ENCODE measurements at regions not wholly inside any gene's neighbourhood (a gene's known extent, or its start where the extent isn't known, plus 50 kb on each side); places are given as distances from the start of the nearest gene placed in this dataset.
A peak's percentile ranks its signal among the peaks of the same experiment; 100 is the strongest.

DNA sequence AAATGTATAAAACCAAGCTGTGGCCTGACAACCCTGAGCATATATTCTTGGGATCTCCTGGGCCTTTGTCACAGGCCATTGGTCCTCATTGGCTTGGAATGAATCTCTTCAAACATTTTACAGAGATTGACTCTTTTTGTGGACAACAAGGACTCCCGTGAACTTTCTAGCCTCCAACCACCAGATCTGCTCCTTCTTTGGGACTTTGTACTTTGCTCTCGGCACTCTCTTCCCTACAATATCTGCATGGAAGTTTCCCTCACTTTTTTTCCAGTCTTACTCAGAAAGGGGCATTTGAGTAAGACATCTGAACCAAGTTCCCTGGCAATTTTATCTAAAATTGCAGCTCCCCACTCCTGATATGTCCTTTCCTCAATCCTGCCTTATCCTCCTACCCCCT is 158.8 kb downstream of the PHLDA1 start (continued):
- TF ChIP-seq, protein P1, sequence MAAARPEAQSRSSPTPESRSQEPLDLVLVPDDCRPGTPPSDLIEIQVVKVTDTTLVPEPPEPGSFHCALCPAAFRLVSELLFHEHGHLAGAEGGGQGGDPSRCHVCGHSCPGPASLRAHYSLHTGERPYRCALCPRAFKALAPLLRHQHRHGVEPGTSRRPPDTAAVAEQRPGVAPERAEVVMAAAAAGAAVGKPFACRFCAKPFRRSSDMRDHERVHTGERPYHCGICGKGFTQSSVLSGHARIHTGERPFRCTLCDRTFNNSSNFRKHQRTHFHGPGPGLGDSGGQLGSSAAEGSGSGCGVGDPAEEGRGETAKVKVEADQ (CRISPR knock-in tag; IDR thresholded peaks at IDR 0.05; ENCODE audit: borderline replicate concordance), result no peak
- TF ChIP-seq SNAPC2 (CRISPR knock-in tag; IDR thresholded peaks at IDR 0.05) (no peak), ZNF569 (CRISPR knock-in tag; IDR thresholded peaks at IDR 0.05; ENCODE audit: borderline replicate concordance) (no peak), ZNF674 (CRISPR knock-in tag; IDR thresholded peaks at IDR 0.05; ENCODE audit: low read depth) (no peak)
- TF ChIP-seq, protein P2, sequence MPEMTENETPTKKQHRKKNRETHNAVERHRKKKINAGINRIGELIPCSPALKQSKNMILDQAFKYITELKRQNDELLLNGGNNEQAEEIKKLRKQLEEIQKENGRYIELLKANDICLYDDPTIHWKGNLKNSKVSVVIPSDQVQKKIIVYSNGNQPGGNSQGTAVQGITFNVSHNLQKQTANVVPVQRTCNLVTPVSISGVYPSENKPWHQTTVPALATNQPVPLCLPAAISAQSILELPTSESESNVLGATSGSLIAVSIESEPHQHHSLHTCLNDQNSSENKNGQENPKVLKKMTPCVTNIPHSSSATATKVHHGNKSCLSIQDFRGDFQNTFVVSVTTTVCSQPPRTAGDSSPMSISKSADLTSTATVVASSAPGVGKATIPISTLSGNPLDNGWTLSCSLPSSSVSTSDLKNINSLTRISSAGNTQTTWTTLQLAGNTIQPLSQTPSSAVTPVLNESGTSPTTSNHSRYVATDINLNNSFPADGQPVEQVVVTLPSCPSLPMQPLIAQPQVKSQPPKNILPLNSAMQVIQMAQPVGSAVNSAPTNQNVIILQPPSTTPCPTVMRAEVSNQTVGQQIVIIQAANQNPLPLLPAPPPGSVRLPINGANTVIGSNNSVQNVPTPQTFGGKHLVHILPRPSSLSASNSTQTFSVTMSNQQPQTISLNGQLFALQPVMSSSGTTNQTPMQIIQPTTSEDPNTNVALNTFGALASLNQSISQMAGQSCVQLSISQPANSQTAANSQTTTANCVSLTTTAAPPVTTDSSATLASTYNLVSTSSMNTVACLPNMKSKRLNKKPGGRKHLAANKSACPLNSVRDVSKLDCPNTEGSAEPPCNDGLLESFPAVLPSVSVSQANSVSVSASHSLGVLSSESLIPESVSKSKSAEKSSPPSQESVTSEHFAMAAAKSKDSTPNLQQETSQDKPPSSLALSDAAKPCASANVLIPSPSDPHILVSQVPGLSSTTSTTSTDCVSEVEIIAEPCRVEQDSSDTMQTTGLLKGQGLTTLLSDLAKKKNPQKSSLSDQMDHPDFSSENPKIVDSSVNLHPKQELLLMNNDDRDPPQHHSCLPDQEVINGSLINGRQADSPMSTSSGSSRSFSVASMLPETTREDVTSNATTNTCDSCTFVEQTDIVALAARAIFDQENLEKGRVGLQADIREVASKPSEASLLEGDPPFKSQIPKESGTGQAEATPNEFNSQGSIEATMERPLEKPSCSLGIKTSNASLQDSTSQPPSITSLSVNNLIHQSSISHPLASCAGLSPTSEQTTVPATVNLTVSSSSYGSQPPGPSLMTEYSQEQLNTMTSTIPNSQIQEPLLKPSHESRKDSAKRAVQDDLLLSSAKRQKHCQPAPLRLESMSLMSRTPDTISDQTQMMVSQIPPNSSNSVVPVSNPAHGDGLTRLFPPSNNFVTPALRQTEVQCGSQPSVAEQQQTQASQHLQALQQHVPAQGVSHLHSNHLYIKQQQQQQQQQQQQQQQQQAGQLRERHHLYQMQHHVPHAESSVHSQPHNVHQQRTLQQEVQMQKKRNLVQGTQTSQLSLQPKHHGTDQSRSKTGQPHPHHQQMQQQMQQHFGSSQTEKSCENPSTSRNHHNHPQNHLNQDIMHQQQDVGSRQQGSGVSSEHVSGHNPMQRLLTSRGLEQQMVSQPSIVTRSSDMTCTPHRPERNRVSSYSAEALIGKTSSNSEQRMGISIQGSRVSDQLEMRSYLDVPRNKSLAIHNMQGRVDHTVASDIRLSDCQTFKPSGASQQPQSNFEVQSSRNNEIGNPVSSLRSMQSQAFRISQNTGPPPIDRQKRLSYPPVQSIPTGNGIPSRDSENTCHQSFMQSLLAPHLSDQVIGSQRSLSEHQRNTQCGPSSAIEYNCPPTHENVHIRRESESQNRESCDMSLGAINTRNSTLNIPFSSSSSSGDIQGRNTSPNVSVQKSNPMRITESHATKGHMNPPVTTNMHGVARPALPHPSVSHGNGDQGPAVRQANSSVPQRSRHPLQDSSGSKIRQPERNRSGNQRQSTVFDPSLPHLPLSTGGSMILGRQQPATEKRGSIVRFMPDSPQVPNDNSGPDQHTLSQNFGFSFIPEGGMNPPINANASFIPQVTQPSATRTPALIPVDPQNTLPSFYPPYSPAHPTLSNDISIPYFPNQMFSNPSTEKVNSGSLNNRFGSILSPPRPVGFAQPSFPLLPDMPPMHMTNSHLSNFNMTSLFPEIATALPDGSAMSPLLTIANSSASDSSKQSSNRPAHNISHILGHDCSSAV (CRISPR knock-in tag; IDR thresholded peaks at IDR 0.05; ENCODE audit: borderline replicate concordance), result no peak
- TF ChIP-seq, protein P3, sequence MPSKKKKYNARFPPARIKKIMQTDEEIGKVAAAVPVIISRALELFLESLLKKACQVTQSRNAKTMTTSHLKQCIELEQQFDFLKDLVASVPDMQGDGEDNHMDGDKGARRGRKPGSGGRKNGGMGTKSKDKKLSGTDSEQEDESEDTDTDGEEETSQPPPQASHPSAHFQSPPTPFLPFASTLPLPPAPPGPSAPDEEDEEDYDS (CRISPR knock-in tag; IDR thresholded peaks at IDR 0.05), result peak; percentile 44; the same call in 1 of the 2 replicates
- TF ChIP-seq, protein P4, sequence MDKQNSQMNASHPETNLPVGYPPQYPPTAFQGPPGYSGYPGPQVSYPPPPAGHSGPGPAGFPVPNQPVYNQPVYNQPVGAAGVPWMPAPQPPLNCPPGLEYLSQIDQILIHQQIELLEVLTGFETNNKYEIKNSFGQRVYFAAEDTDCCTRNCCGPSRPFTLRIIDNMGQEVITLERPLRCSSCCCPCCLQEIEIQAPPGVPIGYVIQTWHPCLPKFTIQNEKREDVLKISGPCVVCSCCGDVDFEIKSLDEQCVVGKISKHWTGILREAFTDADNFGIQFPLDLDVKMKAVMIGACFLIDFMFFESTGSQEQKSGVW (CRISPR knock-in tag; IDR thresholded peaks at IDR 0.05; ENCODE audit: borderline replicate concordance), result no peak
- TF ChIP-seq, protein P5, sequence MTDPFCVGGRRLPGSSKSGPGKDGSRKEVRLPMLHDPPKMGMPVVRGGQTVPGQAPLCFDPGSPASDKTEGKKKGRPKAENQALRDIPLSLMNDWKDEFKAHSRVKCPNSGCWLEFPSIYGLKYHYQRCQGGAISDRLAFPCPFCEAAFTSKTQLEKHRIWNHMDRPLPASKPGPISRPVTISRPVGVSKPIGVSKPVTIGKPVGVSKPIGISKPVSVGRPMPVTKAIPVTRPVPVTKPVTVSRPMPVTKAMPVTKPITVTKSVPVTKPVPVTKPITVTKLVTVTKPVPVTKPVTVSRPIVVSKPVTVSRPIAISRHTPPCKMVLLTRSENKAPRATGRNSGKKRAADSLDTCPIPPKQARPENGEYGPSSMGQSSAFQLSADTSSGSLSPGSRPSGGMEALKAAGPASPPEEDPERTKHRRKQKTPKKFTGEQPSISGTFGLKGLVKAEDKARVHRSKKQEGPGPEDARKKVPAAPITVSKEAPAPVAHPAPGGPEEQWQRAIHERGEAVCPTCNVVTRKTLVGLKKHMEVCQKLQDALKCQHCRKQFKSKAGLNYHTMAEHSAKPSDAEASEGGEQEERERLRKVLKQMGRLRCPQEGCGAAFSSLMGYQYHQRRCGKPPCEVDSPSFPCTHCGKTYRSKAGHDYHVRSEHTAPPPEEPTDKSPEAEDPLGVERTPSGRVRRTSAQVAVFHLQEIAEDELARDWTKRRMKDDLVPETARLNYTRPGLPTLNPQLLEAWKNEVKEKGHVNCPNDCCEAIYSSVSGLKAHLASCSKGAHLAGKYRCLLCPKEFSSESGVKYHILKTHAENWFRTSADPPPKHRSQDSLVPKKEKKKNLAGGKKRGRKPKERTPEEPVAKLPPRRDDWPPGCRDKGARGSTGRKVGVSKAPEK (CRISPR knock-in tag; IDR thresholded peaks at IDR 0.05; ENCODE audit: borderline replicate concordance), result no peak
- TF ChIP-seq, protein P6, sequence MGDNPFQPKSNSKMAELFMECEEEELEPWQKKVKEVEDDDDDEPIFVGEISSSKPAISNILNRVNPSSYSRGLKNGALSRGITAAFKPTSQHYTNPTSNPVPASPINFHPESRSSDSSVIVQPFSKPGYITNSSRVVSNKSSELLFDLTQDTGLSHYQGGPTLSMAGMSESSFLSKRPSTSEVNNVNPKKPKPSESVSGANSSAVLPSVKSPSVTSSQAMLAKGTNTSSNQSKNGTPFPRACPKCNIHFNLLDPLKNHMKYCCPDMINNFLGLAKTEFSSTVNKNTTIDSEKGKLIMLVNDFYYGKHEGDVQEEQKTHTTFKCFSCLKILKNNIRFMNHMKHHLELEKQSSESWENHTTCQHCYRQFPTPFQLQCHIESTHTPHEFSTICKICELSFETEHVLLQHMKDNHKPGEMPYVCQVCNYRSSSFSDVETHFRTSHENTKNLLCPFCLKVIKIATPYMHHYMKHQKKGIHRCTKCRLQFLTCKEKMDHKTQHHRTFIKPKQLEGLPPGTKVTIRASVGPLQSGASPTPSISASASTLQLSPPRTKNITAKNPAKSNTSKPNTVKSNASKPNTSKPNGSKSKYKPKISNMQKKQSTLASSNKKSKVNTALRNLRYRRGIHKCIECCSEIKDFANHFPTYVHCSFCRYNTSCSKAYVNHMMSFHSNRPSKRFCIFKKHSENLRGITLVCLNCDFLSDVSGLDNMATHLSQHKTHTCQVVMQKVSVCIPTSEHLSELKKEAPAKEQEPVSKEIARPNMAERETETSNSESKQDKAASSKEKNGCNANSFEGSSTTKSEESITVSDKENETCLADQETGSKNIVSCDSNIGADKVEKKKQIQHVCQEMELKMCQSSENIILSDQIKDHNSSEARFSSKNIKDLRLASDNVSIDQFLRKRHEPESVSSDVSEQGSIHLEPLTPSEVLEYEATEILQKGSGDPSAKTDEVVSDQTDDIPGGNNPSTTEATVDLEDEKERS (CRISPR knock-in tag; IDR thresholded peaks at IDR 0.05), result 0 out of 2 replicates have a peak, but pooled peaks have one; percentile 41
- TF ChIP-seq, protein P7, sequence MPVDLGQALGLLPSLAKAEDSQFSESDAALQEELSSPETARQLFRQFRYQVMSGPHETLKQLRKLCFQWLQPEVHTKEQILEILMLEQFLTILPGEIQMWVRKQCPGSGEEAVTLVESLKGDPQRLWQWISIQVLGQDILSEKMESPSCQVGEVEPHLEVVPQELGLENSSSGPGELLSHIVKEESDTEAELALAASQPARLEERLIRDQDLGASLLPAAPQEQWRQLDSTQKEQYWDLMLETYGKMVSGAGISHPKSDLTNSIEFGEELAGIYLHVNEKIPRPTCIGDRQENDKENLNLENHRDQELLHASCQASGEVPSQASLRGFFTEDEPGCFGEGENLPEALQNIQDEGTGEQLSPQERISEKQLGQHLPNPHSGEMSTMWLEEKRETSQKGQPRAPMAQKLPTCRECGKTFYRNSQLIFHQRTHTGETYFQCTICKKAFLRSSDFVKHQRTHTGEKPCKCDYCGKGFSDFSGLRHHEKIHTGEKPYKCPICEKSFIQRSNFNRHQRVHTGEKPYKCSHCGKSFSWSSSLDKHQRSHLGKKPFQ (CRISPR knock-in tag; IDR thresholded peaks at IDR 0.05; ENCODE audit: insufficient replicate concordance), result no peak
